Skin epidermis (tissue), 12 donors: ENCODE measurements at regions not wholly inside any gene's neighbourhood (a gene's known extent, or its start where the extent isn't known, plus 50 kb on each side); places are given as distances from the start of the nearest gene placed in this dataset.
"Not testable (repeated sequence)": the region's sequence is repeated elsewhere in the genome, so short reads cannot be mapped to it uniquely, and the experiment has no call there.

Experiments used
- H3K27ac ChIP-seq, 21 experiments: fragments of 200-600 bp; sonication (generic) in 11 of 21; one replicate each; pipeline ENCODE4 v1.5.0; 2020; ENCODE audit warnings: mild to moderate bottlenecking in 3 of 21, inconsistent platforms in 2 of 21, moderate library complexity in 2 of 21
- H3K4me3 ChIP-seq, 7 experiments: fragments of 200-600 bp; sonication (generic) in 2 of 7; one replicate each; pipeline ENCODE4 v1.5.0; 2020; ENCODE audit warnings: inconsistent platforms in 2 of 7, mild to moderate bottlenecking in 2 of 7, moderate library complexity in 1 of 7

GRCh38 chr10:42982891-42983506 lies 93.9 kb upstream of the RET start:
- no peak overlapping the region for H3K27ac ChIP-seq

GRCh38 chr10:42983591-42983990 lies 93.3 kb upstream of the RET start:
- Histone ChIP-seq H3K27ac (no peak overlapping the region), H3K4me3 (no peak overlapping the region)

More at GRCh38 chr10:42982891-42983506, 93.9 kb upstream of the RET start:
- no peak overlapping the region for H3K4me3 ChIP-seq

GRCh38 chr10:42984035-42984610 lies 92.7 kb upstream of the RET start:
- H3K4me3 ChIP-seq, result no peak overlapping the region
- no peak overlapping the region for H3K27ac ChIP-seq

GRCh38 chr10:42984761-42985325 lies 92.0 kb upstream of the RET start:
- Histone ChIP-seq H3K27ac (no peak overlapping the region), H3K4me3 (no peak overlapping the region)

GRCh38 chr10:42985436-42986316 lies 91.2 kb upstream of the RET start:
- H3K4me3 ChIP-seq, result no peak overlapping the region
- no peak overlapping the region for H3K27ac ChIP-seq

- peak overlapping the region in 1 of 21 experiments; percentile 5 for H3K27ac ChIP-seq
- H3K4me3 ChIP-seq, result no peak overlapping the region
These were observed 90.2 kb upstream of the RET start for GRCh38 chr10:42986633-42987032.

GRCh38 chr10:42987121-42987541 lies 89.7 kb upstream of the RET start:
- peak overlapping the region in 1 of 21 experiments; percentile 5 for H3K27ac ChIP-seq
- H3K4me3 ChIP-seq, result no peak overlapping the region

GRCh38 chr10:42987575-42987974 lies 89.3 kb upstream of the RET start:
- Histone ChIP-seq H3K4me3 (no peak overlapping the region), H3K27ac (no peak overlapping the region)

GRCh38 chr10:42988069-42988468 lies 88.8 kb upstream of the RET start:
- H3K27ac ChIP-seq, result no peak overlapping the region
- H3K4me3 ChIP-seq, result no peak overlapping the region

GRCh38 chr10:42988517-42989395 lies 88.1 kb upstream of the RET start:
- no peak overlapping the region for H3K4me3 ChIP-seq
- H3K27ac ChIP-seq, result no peak overlapping the region

GRCh38 chr10:42989481-42989921 lies 87.4 kb upstream of the RET start:
- Histone ChIP-seq H3K4me3 (no peak overlapping the region), H3K27ac (no peak overlapping the region)

- no peak overlapping the region for H3K27ac ChIP-seq
- H3K4me3 ChIP-seq, result no peak overlapping the region
These were observed 86.7 kb upstream of the RET start for GRCh38 chr10:42990016-42990720.

GRCh38 chr10:42990721-42991441 lies 86.0 kb upstream of the RET start:
- Histone ChIP-seq H3K27ac (no peak overlapping the region), H3K4me3 (no peak overlapping the region)

GRCh38 chr10:42991442-42992098 lies 85.3 kb upstream of the RET start:
- Histone ChIP-seq H3K27ac (no peak overlapping the region), H3K4me3 (no peak overlapping the region)

- H3K4me3 ChIP-seq, result no peak overlapping the region
- no peak overlapping the region for H3K27ac ChIP-seq
These were observed 84.5 kb upstream of the RET start for GRCh38 chr10:42992156-42992956.

GRCh38 chr10:42992957-42993390 lies 83.9 kb upstream of the RET start:
- Histone ChIP-seq H3K27ac (no peak overlapping the region), H3K4me3 (no peak overlapping the region)

GRCh38 chr10:42994909-42995308 lies 82.0 kb upstream of the RET start:
- not testable (repeated sequence) for H3K27ac ChIP-seq, H3K4me3 ChIP-seq
